SU-DHL-6 (cell line): ENCODE measurements at regions not wholly inside any gene's neighbourhood (a gene's known extent, or its start where the extent isn't known, plus 50 kb on each side); places are given as distances from the start of the nearest gene placed in this dataset.

Source experiments
- CTCF ChIP-seq: fragments of 200-600 bp; sonication (generic); IDR thresholded peaks from one replicate; pipeline ENCODE4 v1.5.1; 2017; ENCODE audit warnings: antibody characterized with exemption, mild to moderate bottlenecking, low read length, moderate library complexity; ENCODE audit not compliant: insufficient read depth, poor library complexity, severe bottlenecking
- EZH2phosphoT487 ChIP-seq: fragments of 200-600 bp; sonication (generic), shearing (Covaris generic); conservative IDR thresholded peaks from 2 replicates; pipeline ENCODE4 v1.6.1; 2018; ENCODE audit warnings: mild to moderate bottlenecking, antibody characterized with exemption, low read length, moderate library complexity, mixed read lengths

- TF ChIP-seq CTCF (no peak), EZH2phosphoT487 (no peak)
Observed at GRCh38 chr11:36791957-36792356, 193.9 kb upstream of the RAG2 start.
